SK-N-SH (cell line): ENCODE measurements at regions not wholly inside any gene's neighbourhood (a gene's known extent, or its start where the extent isn't known, plus 50 kb on each side); places are given as distances from the start of the nearest gene placed in this dataset.

Source experiments
- CTCF ChIP-seq: fragments of 200-600 bp; sonication (generic); IDR thresholded peaks from 2 replicates; pipeline ENCODE4 v1.6.1; 2017; ENCODE audit warnings: antibody characterized with exemption, mild to moderate bottlenecking, moderate library complexity
- EP300 ChIP-seq, 2 experiments: IDR thresholded peaks; 2 replicates each; pipeline versions ENCODE4 v1.4.0 to v1.6.1; 2012; ENCODE audit warnings: borderline replicate concordance in 1 of 2, low read depth in 1 of 2, low read length in 1 of 2
- MXI1 ChIP-seq: IDR thresholded peaks from 2 replicates; pipeline ENCODE4 v1.6.1; 2012; ENCODE audit warnings: mild to moderate bottlenecking, low read depth, low read length, improper control_type of control experiment
- RAD21 ChIP-seq: IDR thresholded peaks from 2 replicates; pipeline ENCODE4 v1.6.1; 2012; ENCODE audit warnings: mild to moderate bottlenecking, low read length
- RFX5 ChIP-seq: IDR thresholded peaks from 2 replicates; pipeline ENCODE4 v1.6.1; 2012; ENCODE audit warnings: mild to moderate bottlenecking, improper control_type of control experiment, low read length

GRCh38 chr4:169840554-169840953, 82.8 kb upstream of the HPF1 start:
- TF ChIP-seq EP300 (IDR thresholded peaks at IDR 0.05; ENCODE audit: borderline replicate concordance in 1 of 2, low read depth in 1 of 2, low read length in 1 of 2) (no peak), RAD21 (no peak), CTCF (no peak), RFX5 (no peak), MXI1 (no peak)
